ENCODE measurements at regions not wholly inside any gene's neighbourhood (a gene's known extent, or its start where the extent isn't known, plus 50 kb on each side); places are given as distances from the start of the nearest gene placed in this dataset.

DNA sequence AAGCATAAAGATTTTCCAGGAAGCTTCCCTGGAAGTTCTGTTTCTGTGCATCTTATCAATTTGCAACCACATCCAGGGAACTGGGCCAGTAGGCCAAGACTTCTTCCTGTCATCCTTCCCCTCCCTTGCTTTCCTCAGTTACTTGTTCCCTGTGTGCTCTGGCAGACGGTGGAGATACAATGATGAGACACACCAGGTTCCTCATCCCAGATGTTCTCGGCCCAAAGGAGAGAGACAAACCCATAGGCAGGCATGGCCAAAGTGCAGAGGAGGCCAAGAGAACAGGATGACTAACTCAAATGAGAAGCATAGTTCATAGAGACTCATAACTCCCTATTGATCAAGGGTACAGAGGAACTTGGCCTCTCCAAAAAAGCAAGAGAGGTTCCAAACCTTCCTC is 652.6 kb downstream of the CCDC171 start:
- Histone ChIP-seq H3K27ac (no peak overlapping the region), H3K27me3 (no peaks in the 10 kb centered on the region), H3K4me1 (peaks cover 0 to 4% of the 10 kb centered on the region in 2 donors), H3K4me3 (replicated peaks in 1 of 3) (no peak overlapping the region), H3K9me3 (no peaks in the 10 kb centered on the region), H3K36me3 (no peaks in the 10 kb centered on the region)
- DNase-seq: no peak
- TF ChIP-seq, protein P1, sequence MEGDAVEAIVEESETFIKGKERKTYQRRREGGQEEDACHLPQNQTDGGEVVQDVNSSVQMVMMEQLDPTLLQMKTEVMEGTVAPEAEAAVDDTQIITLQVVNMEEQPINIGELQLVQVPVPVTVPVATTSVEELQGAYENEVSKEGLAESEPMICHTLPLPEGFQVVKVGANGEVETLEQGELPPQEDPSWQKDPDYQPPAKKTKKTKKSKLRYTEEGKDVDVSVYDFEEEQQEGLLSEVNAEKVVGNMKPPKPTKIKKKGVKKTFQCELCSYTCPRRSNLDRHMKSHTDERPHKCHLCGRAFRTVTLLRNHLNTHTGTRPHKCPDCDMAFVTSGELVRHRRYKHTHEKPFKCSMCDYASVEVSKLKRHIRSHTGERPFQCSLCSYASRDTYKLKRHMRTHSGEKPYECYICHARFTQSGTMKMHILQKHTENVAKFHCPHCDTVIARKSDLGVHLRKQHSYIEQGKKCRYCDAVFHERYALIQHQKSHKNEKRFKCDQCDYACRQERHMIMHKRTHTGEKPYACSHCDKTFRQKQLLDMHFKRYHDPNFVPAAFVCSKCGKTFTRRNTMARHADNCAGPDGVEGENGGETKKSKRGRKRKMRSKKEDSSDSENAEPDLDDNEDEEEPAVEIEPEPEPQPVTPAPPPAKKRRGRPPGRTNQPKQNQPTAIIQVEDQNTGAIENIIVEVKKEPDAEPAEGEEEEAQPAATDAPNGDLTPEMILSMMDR (IDR thresholded peaks at IDR 0.05): no peak
- intact Hi-C loops (cut with DNase I): no loop called here
- 81 to 100% methylated on average over 2 of the region's 2 CpGs for WGBS, 2 donors

DNA sequence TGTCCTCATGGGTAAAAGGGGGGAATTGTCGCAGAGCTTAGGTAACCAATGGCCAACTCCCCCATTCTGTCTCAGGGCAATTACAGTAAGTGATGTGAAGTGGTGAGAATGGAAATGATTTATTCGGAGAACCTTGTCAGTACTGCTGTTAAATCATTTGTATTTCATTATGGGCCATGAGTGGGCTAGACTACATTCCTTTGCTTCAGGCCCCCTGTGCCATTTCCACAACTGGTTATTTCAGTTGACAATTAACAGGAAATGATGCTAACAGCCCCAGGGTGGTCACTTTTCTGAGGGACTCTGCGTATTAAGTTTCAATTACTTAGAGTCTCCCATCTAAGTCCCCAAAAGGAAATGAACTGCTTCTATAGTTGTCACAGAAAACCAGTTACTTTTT is 653.7 kb downstream of the CCDC171 start:
- Histone ChIP-seq H3K27ac (no peak overlapping the region), H3K27me3 (no peaks in the 10 kb centered on the region), H3K4me1 (peaks cover 0 to 4% of the 10 kb centered on the region in 2 donors), H3K36me3 (no peaks in the 10 kb centered on the region), H3K4me3 (replicated peaks in 1 of 3) (no peak overlapping the region), H3K9me3 (no peaks in the 10 kb centered on the region)
- WGBS, 2 donors: 93 to 97% methylated on average over 3 of the region's 3 CpGs
- TF ChIP-seq, protein P1 (IDR thresholded peaks at IDR 0.05): no peak
- no peak for TF ChIP-seq POLR2A (IDR thresholded peaks at IDR 0.05)
- DNase-seq: no peak
- intact Hi-C loops (cut with DNase I): no loop called here

DNA sequence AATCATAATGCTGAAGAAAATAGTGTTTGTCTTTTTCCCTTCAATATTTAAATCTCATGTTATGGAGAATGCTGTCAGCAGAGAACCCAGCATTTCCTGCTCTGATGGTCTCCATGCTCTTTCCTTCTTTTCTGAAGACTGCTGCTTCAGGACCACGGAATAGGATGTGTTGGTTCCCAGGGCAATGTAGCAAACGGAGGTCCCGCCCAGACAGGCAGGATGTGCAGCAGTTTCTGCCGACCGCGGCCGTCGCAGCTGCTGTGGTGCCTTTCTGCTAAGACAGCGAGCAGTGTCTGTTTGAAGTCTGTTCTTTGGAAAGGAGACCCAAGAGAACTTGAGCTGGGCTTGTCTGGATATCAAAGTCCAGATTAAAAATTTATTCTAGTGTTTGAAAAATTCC is 654.3 kb downstream of the CCDC171 start:
- Histone ChIP-seq H3K9me3 (no peaks in the 10 kb centered on the region), H3K4me3 (replicated peaks in 1 of 3) (no peak overlapping the region), H3K4me1 (peaks cover 0 to 4% of the 10 kb centered on the region in 2 donors), H3K27ac (no peak overlapping the region), H3K27me3 (no peaks in the 10 kb centered on the region), H3K36me3 (no peaks in the 10 kb centered on the region)
- DNase-seq: no peak
- intact Hi-C loops (cut with DNase I): no loop called here
- 51 to 69% methylated on average over 9 of the region's 9 CpGs for WGBS, 2 donors
- TF ChIP-seq, protein P1 (IDR thresholded peaks at IDR 0.05): no peak
- TF ChIP-seq POLR2A (IDR thresholded peaks at IDR 0.05): no peak

DNA sequence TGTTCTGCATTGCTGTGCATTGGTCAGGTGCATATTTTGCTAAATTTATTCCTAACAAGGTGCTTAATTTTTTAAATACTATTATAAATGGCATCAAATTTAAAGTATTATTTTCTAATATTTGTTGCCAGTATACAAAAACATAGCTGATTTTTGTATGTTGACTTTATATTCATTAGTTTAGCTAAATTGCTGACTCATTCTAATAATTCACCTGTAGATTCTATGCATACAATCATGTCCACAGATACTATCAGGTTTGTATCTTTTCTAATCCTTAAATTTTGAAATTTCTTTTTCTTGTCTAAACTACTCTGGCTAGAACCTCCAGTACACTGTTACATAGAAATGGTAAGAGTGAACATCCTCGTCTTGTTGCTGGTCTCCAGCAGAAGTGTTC is 657.6 kb downstream of the CCDC171 start:
- H3K4me1 ChIP-seq: peaks cover 13 to 17% of the 10 kb centered on the region in 2 donors
- intact Hi-C loops (cut with DNase I): no loop called here
- no peak for DNase-seq
- no peaks in the 10 kb centered on the region for H3K9me3 ChIP-seq
- no peak overlapping the region for H3K27ac ChIP-seq
- 88 to 95% methylated on average over 1 of the region's 1 CpG for WGBS, 2 donors
- no peak overlapping the region for H3K4me3 ChIP-seq (replicated peaks in 1 of 3)
- no peak for TF ChIP-seq POLR2A (IDR thresholded peaks at IDR 0.05)
- TF ChIP-seq, protein P1 (IDR thresholded peaks at IDR 0.05): no peak
- no peaks in the 10 kb centered on the region for H3K27me3 ChIP-seq
- no peaks in the 10 kb centered on the region for H3K36me3 ChIP-seq

DNA sequence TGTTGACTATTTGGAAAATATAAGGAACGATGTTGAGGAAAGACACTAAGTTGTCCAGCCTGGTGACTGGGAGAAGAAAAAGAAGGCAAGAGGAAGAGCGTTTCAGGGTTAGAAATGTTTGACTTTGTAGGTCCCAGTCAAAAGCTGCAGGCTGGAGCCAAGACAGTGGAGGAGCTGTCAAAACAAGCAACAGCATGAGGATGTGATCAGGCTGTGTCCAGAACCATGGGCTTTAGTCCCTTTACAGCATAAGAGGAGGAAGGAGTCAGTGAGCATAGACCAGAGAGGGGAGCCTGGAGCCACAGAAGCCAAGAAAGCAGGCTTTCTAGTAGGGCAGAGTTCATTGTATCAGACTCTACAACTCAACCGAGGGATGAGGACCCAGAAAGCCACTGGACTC is 658.5 kb downstream of the BNC2 start:
- WGBS, 2 donors: 85 to 92% methylated on average over 3 of the region's 3 CpGs
- no peak overlapping the region for H3K27ac ChIP-seq
- no peak overlapping the region for H3K4me3 ChIP-seq (replicated peaks in 1 of 3)
- no peaks in the 10 kb centered on the region for H3K27me3 ChIP-seq
- no peak for DNase-seq
- peaks cover 20 to 32% of the 10 kb centered on the region in 2 donors for H3K4me1 ChIP-seq
- no peaks in the 10 kb centered on the region for H3K9me3 ChIP-seq
- no peak for TF ChIP-seq POLR2A (IDR thresholded peaks at IDR 0.05)
- TF ChIP-seq, protein P1 (IDR thresholded peaks at IDR 0.05): no peak
- intact Hi-C loops (cut with DNase I): no loop called here
- H3K36me3 ChIP-seq: no peaks in the 10 kb centered on the region
